ENCODE measurements at regions not wholly inside any gene's neighbourhood (a gene's known extent, or its start where the extent isn't known, plus 50 kb on each side); places are given as distances from the start of the nearest gene placed in this dataset.
"Not testable (repeated sequence)": the region's sequence is repeated elsewhere in the genome, so short reads cannot be mapped to it uniquely, and the experiment has no call there.

GRCh38 chr3:151559736-151560135, 98.9 kb upstream of the IGSF10 start:
- intact Hi-C loops (cut with DNase I): no loop called here
- no peak for DNase-seq (ENCODE audit: low spot score)

- intact Hi-C loops (cut with DNase I): no loop called here
- DNase-seq (ENCODE audit: low spot score): no peak
These were observed 97.8 kb upstream of the IGSF10 start for GRCh38 chr3:151558661-151559060.

GRCh38 chr3:151557068-151557840, 96.4 kb upstream of the IGSF10 start:
- no peak for DNase-seq (ENCODE audit: low spot score)
- intact Hi-C loops (cut with DNase I): no loop called here

- DNase-seq (ENCODE audit: low spot score): no peak
- intact Hi-C loops (cut with DNase I): no loop called here
These were observed 95.7 kb upstream of the IGSF10 start for GRCh38 chr3:151556596-151556995.

- intact Hi-C loops (cut with DNase I): no loop called here
- DNase-seq (ENCODE audit: low spot score): no peak
These were observed 94.7 kb upstream of the IGSF10 start for GRCh38 chr3:151555523-151555922.

GRCh38 chr3:151553888-151554287, 93.0 kb upstream of the IGSF10 start:
- no peak for DNase-seq (ENCODE audit: low spot score)
- intact Hi-C loops (cut with DNase I): no loop called here

GRCh38 chr3:151552589-151552988, 91.7 kb upstream of the IGSF10 start:
- no peak for DNase-seq (ENCODE audit: low spot score)
- intact Hi-C loops (cut with DNase I): no loop called here

GRCh38 chr3:151550642-151551041, 89.8 kb upstream of the IGSF10 start:
- intact Hi-C loops (cut with DNase I): no loop called here
- DNase-seq (ENCODE audit: low spot score): no peak

- intact Hi-C loops (cut with DNase I): no loop called here
These were observed 89.3 kb upstream of the IGSF10 start for GRCh38 chr3:151550025-151550618.

GRCh38 chr3:151548195-151548594, 87.3 kb upstream of the IGSF10 start:
- intact Hi-C loops (cut with DNase I): no loop called here
- DNase-seq (ENCODE audit: low spot score): no peak

More at GRCh38 chr3:151550025-151550618, 89.3 kb upstream of the IGSF10 start:
- no peak for DNase-seq (ENCODE audit: low spot score)

GRCh38 chr3:151544164-151544548, 83.3 kb upstream of the IGSF10 start:
- intact Hi-C loops (cut with DNase I): no loop called here
- no peak for DNase-seq (ENCODE audit: low spot score)

- intact Hi-C loops (cut with DNase I): no loop called here
- DNase-seq (ENCODE audit: low spot score): no peak
These were observed 80.3 kb upstream of the IGSF10 start for GRCh38 chr3:151541178-151541577.

- intact Hi-C loops (cut with DNase I): no loop called here
- no peak for DNase-seq (ENCODE audit: low spot score)
These were observed 78.7 kb upstream of the IGSF10 start for GRCh38 chr3:151539599-151539998.

- DNase-seq (ENCODE audit: low spot score): no peak
These were observed 77.9 kb upstream of the IGSF10 start for GRCh38 chr3:151538456-151539393.

GRCh38 chr3:151537726-151538125, 76.9 kb upstream of the IGSF10 start:
- DNase-seq (ENCODE audit: low spot score): no peak
- intact Hi-C loops (cut with DNase I): no loop called here

More at GRCh38 chr3:151538456-151539393, 77.9 kb upstream of the IGSF10 start:
- intact Hi-C loops (cut with DNase I): no loop called here

- no peak for DNase-seq (ENCODE audit: low spot score)
These were observed 65.9 kb upstream of the IGSF10 start for GRCh38 chr3:151526757-151527156.

GRCh38 chr3:151520105-151520504, 59.2 kb upstream of the IGSF10 start:
- intact Hi-C loops (cut with DNase I): no loop called here
- DNase-seq (ENCODE audit: low spot score): no peak

More at GRCh38 chr3:151526757-151527156, 65.9 kb upstream of the IGSF10 start:
- intact Hi-C loops (cut with DNase I): no loop called here

- intact Hi-C loops (cut with DNase I); DNase-seq (ENCODE audit: low spot score): not testable (repeated sequence)
These were observed 50.6 kb upstream of the IGSF10 start for GRCh38 chr3:151511433-151511832.
